Small intestine (tissue), 7 donors: ENCODE measurements at regions not wholly inside any gene's neighbourhood (a gene's known extent, or its start where the extent isn't known, plus 50 kb on each side); places are given as distances from the start of the nearest gene placed in this dataset.
"Not testable (repeated sequence)": the region's sequence is repeated elsewhere in the genome, so short reads cannot be mapped to it uniquely, and the experiment has no call there.

Experiments used
- DNase-seq, 2 donors: peaks; one replicate each; pipeline versions ENCODE4 v3.0.0 to v3.0.0-alpha.2; 2013
- FAIRE-seq: peaks from 2 replicates; lab custom pipeline; 2012; peaks lifted over from hg19 to GRCh38; lab: Jason Lieb, UNC
- H3K27ac ChIP-seq, 3 donors: one replicate each; pipeline ENCODE4 v1.5.1; 2013; ENCODE audit warnings: low read length in 2 of 3, mild to moderate bottlenecking in 2 of 3, control low read depth in 1 of 3, inconsistent platforms in 1 of 3, low read depth in 1 of 3, moderate library complexity in 1 of 3
- H3K27me3 ChIP-seq, 3 donors: one replicate each; pipeline ENCODE4 v1.6.1; 2013; ENCODE audit warnings: low read length in 3 of 3, inconsistent platforms in 1 of 3; ENCODE audit not compliant: control insufficient read depth in 3 of 3, insufficient read depth in 3 of 3
- H3K36me3 ChIP-seq, 3 donors: one replicate each; pipeline ENCODE4 v1.6.1; 2013; ENCODE audit warnings: low read length in 3 of 3, inconsistent platforms in 1 of 3, low read depth in 1 of 3, mild to moderate bottlenecking in 1 of 3, moderate library complexity in 1 of 3; ENCODE audit not compliant: control insufficient read depth in 3 of 3, insufficient read depth in 2 of 3
- H3K4me1 ChIP-seq, 3 donors: one replicate each; pipeline ENCODE4 v1.6.1; 2013; ENCODE audit warnings: low read length in 2 of 3, inconsistent platforms in 1 of 3, low read depth in 1 of 3, mild to moderate bottlenecking in 1 of 3, moderate library complexity in 1 of 3; ENCODE audit not compliant: control insufficient read depth in 3 of 3, insufficient read depth in 2 of 3
- H3K4me3 ChIP-seq, 3 donors: one replicate each; pipeline ENCODE4 v1.5.1; 2013; ENCODE audit warnings: low read length in 3 of 3, control low read depth in 1 of 3, inconsistent platforms in 1 of 3, low read depth in 1 of 3, mild to moderate bottlenecking in 1 of 3, moderate library complexity in 1 of 3
- H3K9me3 ChIP-seq, 2 donors: one replicate each; pipeline ENCODE4 v1.6.1; 2013; ENCODE audit warnings: low read depth in 1 of 2, low read length in 1 of 2; ENCODE audit not compliant: control insufficient read depth in 2 of 2, insufficient read depth in 1 of 2
- WGBS, 3 donors: extraction: QIAGEN DNeasy Blood & Tissue Kit; methylation state at CpG; one replicate each; pipeline ENCODE4 v1.1.7; 2013; 5-methylcytosine and 5-hydroxymethylcytosine counted together
- donor health status: healthy with polysubstance abuse.
- donor health status: control.
- donor health status: control.
- donor health status: Bipolar disorder and iron deficiency.
- donor health status: healthy.

DNA sequence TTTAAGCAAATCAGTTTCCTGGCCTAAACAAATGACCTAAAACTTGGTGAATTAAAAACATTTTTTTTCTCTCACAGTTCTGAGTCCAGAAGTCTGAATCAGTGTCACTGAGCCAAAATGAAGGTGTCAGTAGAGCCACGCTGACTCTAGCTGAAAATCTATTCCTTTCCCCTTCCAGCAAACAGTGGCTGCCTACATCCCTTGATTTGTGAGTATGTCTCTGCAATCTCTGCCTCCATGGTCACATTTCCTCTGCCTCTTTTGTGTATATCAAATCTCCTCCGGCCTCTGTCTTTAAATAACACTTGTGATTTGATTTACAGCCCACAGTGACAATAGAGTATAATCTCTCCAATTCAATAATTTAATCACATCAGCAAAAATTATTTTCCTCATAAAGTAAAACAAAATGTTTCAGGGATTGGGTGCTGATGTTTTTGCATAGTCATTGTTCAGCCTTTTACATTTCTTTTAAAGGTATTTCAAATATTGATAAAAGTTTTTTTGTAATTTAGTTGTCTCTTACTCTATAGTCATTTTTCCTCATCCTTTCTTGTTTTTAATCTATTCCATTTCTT is 1715.4 kb downstream of the BRINP3 start:
- no peaks in the 10 kb centered on the region for H3K4me1 ChIP-seq
- H3K4me3 ChIP-seq: no peak overlapping the region
- H3K27ac ChIP-seq: no peak overlapping the region
- WGBS, 3 donors: 46 to 51% (median 47%) methylated on average over 2 of the region's 2 CpGs
- DNase-seq: no peak
- no peaks in the 10 kb centered on the region for H3K9me3 ChIP-seq
- H3K36me3 ChIP-seq: no peaks in the 10 kb centered on the region
- H3K27me3 ChIP-seq: no peaks in the 10 kb centered on the region
- FAIRE-seq: no peak

DNA sequence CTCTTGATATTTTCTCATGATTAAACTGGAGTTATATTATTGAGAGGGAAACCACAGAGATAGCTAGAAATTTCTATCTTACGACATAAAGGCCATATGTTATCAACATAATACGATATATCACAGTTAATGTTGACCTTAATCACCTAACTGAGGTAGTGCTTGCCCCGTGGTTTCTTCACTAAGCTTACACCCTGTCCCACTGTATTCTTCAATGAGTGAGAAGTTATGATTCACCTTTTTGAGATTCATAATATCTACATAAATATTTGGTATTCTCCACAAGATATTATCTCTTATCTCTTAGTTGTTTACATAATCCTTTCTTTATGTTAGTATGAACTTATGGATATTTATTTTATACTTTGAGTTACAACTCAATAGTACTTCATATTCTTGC is 1714.1 kb downstream of the BRINP3 start:
- Histone ChIP-seq H3K27ac (no peak overlapping the region), H3K36me3 (no peaks in the 10 kb centered on the region), H3K9me3 (no peaks in the 10 kb centered on the region), H3K4me3 (no peak overlapping the region), H3K27me3 (no peaks in the 10 kb centered on the region), H3K4me1 (no peaks in the 10 kb centered on the region)
- WGBS, 3 donors: 63 to 77% (median 65%) methylated on average over 3 of the region's 3 CpGs
- DNase-seq (no peak), FAIRE-seq (no peak)

DNA sequence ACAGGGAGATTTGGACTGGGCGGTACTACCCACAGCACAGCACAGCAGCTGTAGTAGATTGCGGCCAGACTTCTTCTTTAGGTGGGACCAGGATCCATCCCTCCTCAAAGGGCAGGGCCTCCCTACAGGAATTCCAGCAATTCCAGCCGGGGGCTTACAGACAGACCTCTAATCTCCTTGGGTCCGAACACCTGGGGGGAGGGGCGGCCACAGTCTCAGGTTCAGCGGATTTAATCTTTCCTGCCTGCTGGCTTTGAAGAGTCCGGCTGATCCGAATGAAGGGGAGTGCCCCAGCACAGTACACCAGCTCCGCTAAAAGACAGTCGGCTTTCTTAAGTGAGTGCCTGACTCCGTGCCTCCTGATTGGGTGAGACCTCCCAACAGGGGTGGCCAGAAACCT is 1708.5 kb downstream of the BRINP3 start:
- Histone ChIP-seq H3K36me3 (no peaks in the 10 kb centered on the region), H3K27ac (no peak overlapping the region), H3K4me1 (no peaks in the 10 kb centered on the region), H3K27me3 (no peaks in the 10 kb centered on the region), H3K4me3 (no peak overlapping the region), H3K9me3 (peaks cover 2 to 12% of the 10 kb centered on the region in 2 donors)
- DNase-seq (no peak), FAIRE-seq (no peak)
- 81 to 90% (median 87%) methylated on average over 11 of the region's 11 CpGs for WGBS, 3 donors

DNA sequence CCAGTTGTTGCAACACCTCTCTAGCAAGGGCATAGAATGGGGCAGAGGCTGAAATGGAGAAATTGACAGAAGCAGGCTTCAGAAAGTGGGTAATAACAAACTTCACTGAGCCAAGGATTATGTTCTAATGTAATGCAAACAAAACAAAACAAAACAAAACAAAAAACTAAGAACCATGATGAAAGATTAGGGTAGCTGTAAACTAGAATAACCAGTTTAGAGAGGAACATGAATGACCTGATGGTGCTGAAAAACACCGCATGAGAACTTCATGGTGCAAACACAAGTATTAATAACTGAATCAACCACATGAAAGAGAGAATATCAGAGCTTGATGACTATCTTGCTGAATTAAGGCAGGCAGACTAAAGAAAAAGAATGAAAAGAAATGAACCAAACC is 1707.7 kb downstream of the BRINP3 start:
- WGBS, 3 donors: 61 to 100% (median 78%) methylated on average over 1 of the region's 1 CpG

DNA sequence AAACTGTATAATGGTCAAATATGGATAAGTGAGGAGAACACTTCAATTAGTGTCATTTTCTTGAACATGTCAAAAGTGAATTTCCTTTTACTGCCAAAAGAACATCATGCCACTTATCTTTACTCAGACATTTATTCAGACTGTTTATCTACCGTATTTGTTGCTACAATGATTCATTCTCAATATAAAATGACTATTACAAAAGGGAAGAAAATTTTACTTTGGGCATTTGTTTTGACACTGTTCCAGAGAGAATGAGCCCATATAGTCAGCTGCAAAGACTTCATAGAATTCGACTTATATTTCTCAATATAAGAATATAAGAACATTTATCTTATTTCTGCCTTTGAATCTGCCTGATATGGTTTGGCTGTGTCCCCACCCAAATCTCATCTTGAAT is 1699.1 kb downstream of the BRINP3 start:
- Histone ChIP-seq H3K4me1 (no peaks in the 10 kb centered on the region), H3K4me3 (no peak overlapping the region), H3K27me3 (no peaks in the 10 kb centered on the region), H3K9me3 (peaks cover 0 to 3% of the 10 kb centered on the region in 2 donors), H3K36me3 (no peaks in the 10 kb centered on the region), H3K27ac (no peak overlapping the region)
- FAIRE-seq: no peak
- DNase-seq: no peak
- WGBS, 3 donors: 30 to 37% (median 36%) methylated on average over 2 of the region's 2 CpGs

More for the DNA sequence above, 1707.7 kb downstream of the BRINP3 start:
- DNase-seq (no peak), FAIRE-seq (no peak)
- Histone ChIP-seq H3K4me3 (no peak overlapping the region), H3K9me3 (peaks cover 2 to 12% of the 10 kb centered on the region in 2 donors), H3K27me3 (no peaks in the 10 kb centered on the region), H3K27ac (no peak overlapping the region), H3K4me1 (no peaks in the 10 kb centered on the region), H3K36me3 (no peaks in the 10 kb centered on the region)

DNA sequence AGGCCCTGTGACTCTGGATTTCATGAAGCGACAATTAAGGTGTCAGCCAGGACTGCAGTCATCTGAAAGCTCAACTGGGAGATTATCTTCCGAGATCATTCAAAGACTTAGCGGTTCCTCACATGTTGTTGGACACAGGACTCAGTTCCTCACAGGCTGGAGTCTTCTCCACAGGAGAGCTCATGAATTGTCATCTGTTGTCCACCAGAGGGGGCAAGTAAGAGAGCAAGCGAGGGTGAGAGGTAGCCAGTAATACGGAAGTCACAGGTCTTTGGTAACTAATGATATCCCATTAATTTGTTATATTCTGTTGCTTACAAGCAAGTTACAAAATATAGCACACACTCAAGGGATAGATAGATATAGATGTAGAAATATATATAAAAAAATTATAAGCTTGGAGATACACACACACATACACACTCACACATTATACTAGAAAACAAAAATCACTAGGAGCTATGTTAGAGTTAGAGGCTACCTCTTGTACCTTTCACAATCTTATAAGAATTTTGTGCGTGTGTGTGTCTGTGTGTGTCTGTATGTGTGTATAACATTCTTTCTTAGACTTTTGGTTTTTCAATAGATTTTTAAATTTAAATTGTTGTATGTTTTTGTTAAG is 1695.3 kb downstream of the BRINP3 start:
- Histone ChIP-seq H3K9me3 (no peaks in the 10 kb centered on the region), H3K27me3 (no peaks in the 10 kb centered on the region), H3K4me3 (no peak overlapping the region), H3K27ac (no peak overlapping the region), H3K36me3 (no peaks in the 10 kb centered on the region), H3K4me1 (no peaks in the 10 kb centered on the region)
- FAIRE-seq: no peak
- WGBS, 3 donors: 33 to 49% (median 42%) methylated on average over 6 of the region's 6 CpGs
- DNase-seq: peak; percentile 37

DNA sequence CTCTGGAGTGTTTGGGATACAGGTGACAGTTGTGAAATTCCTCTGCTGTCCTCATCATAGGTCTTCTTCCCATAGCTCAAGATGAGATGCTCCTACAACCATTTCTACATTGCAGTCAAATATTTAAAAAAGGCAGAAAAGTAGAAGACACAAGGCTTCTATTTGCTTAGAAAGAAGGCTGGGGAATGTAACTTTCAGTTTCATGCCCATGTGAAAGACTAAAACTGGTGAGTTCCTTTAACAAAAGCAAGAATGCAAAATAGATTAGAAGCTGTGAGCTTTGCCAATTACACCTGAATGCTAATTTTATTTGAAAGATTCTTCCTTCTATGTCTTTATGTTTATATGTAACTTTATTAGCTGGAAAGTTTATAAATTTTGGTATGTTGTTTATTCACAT is 1682.7 kb downstream of the BRINP3 start:
- peaks cover 0 to 3% of the 10 kb centered on the region in 2 donors for H3K9me3 ChIP-seq
- no peak for FAIRE-seq
- H3K36me3 ChIP-seq: no peaks in the 10 kb centered on the region
- no peak for DNase-seq
- no peaks in the 10 kb centered on the region for H3K4me1 ChIP-seq
- no peaks in the 10 kb centered on the region for H3K27me3 ChIP-seq
- H3K27ac ChIP-seq: no peak overlapping the region
- H3K4me3 ChIP-seq: no peak overlapping the region

DNA sequence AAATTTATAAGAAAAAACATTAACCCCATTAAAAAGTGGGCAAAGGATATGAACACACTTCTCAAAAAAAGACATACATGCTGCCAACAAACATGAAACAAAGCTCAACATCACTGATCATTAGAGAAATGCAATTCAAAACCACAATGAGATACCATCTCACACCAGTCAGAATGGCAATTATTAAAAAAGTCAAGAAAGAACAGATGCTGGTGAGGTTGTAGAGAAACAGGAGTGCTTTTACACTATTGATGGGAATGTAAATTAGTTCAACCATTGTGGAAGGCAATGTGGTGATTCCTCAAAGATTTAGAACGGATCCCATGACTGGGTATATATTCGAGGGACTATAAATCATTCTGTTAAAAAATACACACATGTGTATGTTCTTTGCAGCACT is 1665.5 kb downstream of the BRINP3 start:
- not testable (repeated sequence) for DNase-seq, H3K36me3 ChIP-seq, H3K27ac ChIP-seq, H3K4me3 ChIP-seq, H3K27me3 ChIP-seq, FAIRE-seq, H3K9me3 ChIP-seq, H3K4me1 ChIP-seq
- 77 to 81% (median 80%) methylated on average over 2 of the region's 2 CpGs for WGBS, 3 donors
